BLaER1 (cell line): ENCODE measurements at regions not wholly inside any gene's neighbourhood (a gene's known extent, or its start where the extent isn't known, plus 50 kb on each side); places are given as distances from the start of the nearest gene placed in this dataset.
"Not testable (repeated sequence)": the region's sequence is repeated elsewhere in the genome, so short reads cannot be mapped to it uniquely, and the experiment has no call there.

Experiments
- H3K27ac ChIP-seq: shearing (Covaris generic); formaldehyde crosslinking; 2 replicates; pipeline ENCODE4 v1.8.1; 2022
- H3K27me3 ChIP-seq: shearing (Covaris generic); formaldehyde crosslinking; 2 replicates; pipeline ENCODE4 v1.8.1; 2022
- H3K36me3 ChIP-seq: shearing (Covaris generic); formaldehyde crosslinking; 2 replicates; pipeline ENCODE4 v1.8.1; 2022
- H3K4me1 ChIP-seq: shearing (Covaris generic); formaldehyde crosslinking; 2 replicates; pipeline ENCODE4 v1.8.1; 2022
- H3K4me2 ChIP-seq: shearing (Covaris generic); formaldehyde crosslinking; 2 replicates; pipeline ENCODE4 v1.8.1; 2022
- H3K4me3 ChIP-seq: shearing (Covaris generic); formaldehyde crosslinking; 2 replicates; pipeline ENCODE4 v1.8.1; 2022
- H3K9ac ChIP-seq: shearing (Covaris generic); formaldehyde crosslinking; 2 replicates; pipeline ENCODE4 v1.8.1; 2022
- H3K9me3 ChIP-seq: shearing (Covaris generic); formaldehyde crosslinking; 2 replicates; pipeline ENCODE4 v1.8.1; 2022
- H4K20me1 ChIP-seq: shearing (Covaris generic); formaldehyde crosslinking; 2 replicates; pipeline ENCODE4 v1.8.1; 2022
- Cebpa-rat ChIP-seq: shearing (Covaris generic); IDR thresholded peaks from 2 replicates; pipeline ENCODE4 v1.8.1; 2022

- Histone ChIP-seq H4K20me1 (no peaks in the 10 kb centered on the region), H3K27ac (no peak overlapping the region), H3K4me2 (no peak overlapping the region), H3K4me3 (no peak overlapping the region), H3K4me1 (no peaks in the 10 kb centered on the region), H3K27me3 (no peaks in the 10 kb centered on the region), H3K36me3 (no peaks in the 10 kb centered on the region), H3K9me3 (no peaks in the 10 kb centered on the region), H3K9ac (no peak overlapping the region)
- no peak for TF ChIP-seq Cebpa-rat
These were observed 391.6 kb downstream of the TMEM121 start for GRCh38 chr14:105917933-105918436.

DNA sequence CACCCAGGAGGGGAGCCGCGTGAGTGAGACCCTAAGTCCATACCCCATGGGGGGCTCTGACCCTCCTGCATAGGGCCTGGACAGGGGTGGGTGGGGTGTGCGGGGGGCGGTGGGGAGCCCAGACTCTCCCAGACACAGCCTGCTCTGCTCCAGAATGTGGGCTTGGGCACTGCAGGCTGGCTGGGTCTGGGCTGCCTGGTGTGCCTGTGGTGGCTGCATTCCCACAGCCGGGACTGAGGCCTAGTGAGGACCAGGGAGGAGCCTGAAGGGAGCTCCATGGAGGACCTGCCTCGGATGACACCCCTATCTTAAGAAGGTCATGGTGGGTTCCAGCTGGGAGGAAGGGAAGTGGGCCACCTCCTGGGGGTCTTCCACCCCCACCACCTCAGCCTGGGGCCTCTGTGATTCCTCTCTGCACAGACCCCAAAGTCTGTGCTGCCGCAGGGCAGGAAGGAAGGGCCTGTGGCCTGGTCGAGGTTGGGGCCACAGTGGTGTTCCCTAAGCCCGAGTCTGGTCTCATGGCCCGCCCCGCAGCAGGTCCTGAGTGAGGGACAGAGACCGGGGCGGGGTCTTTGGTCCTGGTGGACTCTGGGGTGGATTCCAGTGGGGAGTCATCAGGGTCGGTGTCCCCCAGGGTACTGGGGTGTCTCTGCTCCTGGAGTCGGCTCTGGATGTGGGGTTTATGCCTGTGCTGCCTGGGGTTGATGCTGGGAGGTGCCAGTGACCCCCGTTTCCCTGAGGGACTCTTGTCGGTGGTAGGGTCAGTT lies 392.3 kb downstream of the TMEM121 start:
- Histone ChIP-seq H4K20me1 (no peaks in the 10 kb centered on the region), H3K27me3 (no peaks in the 10 kb centered on the region), H3K36me3 (no peaks in the 10 kb centered on the region), H3K9me3 (no peaks in the 10 kb centered on the region), H3K4me2 (no peak overlapping the region), H3K4me3 (no peak overlapping the region), H3K4me1 (no peaks in the 10 kb centered on the region), H3K9ac (no peak overlapping the region), H3K27ac (no peak overlapping the region)
- no peak for TF ChIP-seq Cebpa-rat

DNA sequence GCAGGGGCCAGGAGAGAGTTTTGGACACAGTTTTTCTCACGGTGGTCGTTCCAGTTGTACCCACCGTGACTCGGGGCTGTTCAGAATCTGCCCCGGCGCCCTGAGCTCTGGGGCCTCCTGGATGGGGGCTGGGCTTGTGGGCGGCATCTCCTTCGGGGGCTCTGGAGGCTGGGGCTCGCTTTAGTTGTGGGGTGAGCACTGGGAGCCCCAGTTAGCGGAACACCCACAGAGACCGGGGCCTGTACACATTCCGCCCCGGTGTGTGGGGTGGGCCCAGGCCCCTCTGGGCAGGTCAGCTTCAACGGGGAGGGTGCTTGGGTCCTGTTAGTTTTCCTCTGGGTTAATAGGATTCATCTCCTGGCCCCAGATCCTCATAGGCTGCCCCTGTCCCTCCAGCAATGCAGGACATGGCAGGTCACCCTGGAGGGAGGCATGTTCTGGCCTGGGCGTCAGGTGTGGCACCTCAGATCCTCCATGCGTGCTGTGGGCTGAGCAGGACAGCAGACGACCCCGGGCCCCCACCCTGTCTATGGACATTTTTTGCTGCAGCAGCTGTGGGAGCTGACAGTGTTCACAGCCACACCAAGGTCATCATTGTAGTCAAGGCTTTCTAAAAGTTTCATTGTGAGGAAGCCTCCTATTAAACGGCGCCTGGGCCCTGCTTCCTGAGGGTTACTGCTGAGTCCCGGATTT lies 393.2 kb downstream of the TMEM121 start:
- Histone ChIP-seq H3K9me3 (no peaks in the 10 kb centered on the region), H3K4me2 (no peak overlapping the region), H3K9ac (no peak overlapping the region), H3K27me3 (no peaks in the 10 kb centered on the region), H3K27ac (no peak overlapping the region), H3K36me3 (no peaks in the 10 kb centered on the region), H3K4me3 (no peak overlapping the region), H3K4me1 (no peaks in the 10 kb centered on the region), H4K20me1 (no peaks in the 10 kb centered on the region)
- TF ChIP-seq Cebpa-rat, result no peak

GRCh38 chr14:105920151-105920700 lies 393.8 kb downstream of the TMEM121 start:
- not testable (repeated sequence) for H3K27ac ChIP-seq, H3K9me3 ChIP-seq, H3K4me2 ChIP-seq, H4K20me1 ChIP-seq, H3K4me1 ChIP-seq, H3K27me3 ChIP-seq, H3K36me3 ChIP-seq, H3K4me3 ChIP-seq, H3K9ac ChIP-seq

GRCh38 chr14:105920803-105921755 lies 394.7 kb downstream of the TMEM121 start:
- H3K27me3 ChIP-seq, H3K9ac ChIP-seq, H3K4me2 ChIP-seq, H3K4me1 ChIP-seq, H3K9me3 ChIP-seq, H3K27ac ChIP-seq, H3K36me3 ChIP-seq, H4K20me1 ChIP-seq, H3K4me3 ChIP-seq: not testable (repeated sequence)

GRCh38 chr14:105921781-105922180 lies 395.4 kb downstream of the TMEM121 start:
- not testable (repeated sequence) for H3K4me3 ChIP-seq, H3K27ac ChIP-seq, H4K20me1 ChIP-seq, H3K9me3 ChIP-seq, H3K4me2 ChIP-seq, H3K9ac ChIP-seq, H3K36me3 ChIP-seq, H3K4me1 ChIP-seq, H3K27me3 ChIP-seq

- H3K4me1 ChIP-seq, H3K9me3 ChIP-seq, H3K27ac ChIP-seq, H3K4me3 ChIP-seq, H4K20me1 ChIP-seq, H3K9ac ChIP-seq, H3K27me3 ChIP-seq, H3K36me3 ChIP-seq, H3K4me2 ChIP-seq: not testable (repeated sequence)
These were observed 397.3 kb downstream of the TMEM121 start for GRCh38 chr14:105923520-105924191.

- Histone ChIP-seq H3K4me1 (no peaks in the 10 kb centered on the region), H3K9me3 (no peaks in the 10 kb centered on the region), H3K9ac (no peak overlapping the region), H3K4me3 (no peak overlapping the region), H4K20me1 (no peaks in the 10 kb centered on the region), H3K27ac (no peak overlapping the region), H3K36me3 (no peaks in the 10 kb centered on the region), H3K4me2 (no peak overlapping the region), H3K27me3 (no peaks in the 10 kb centered on the region)
- TF ChIP-seq Cebpa-rat, result no peak
These were observed 398.7 kb downstream of the TMEM121 start for GRCh38 chr14:105924951-105925591.
